Fibroblast of lung (primary cell): ENCODE measurements at regions not wholly inside any gene's neighbourhood (a gene's known extent, or its start where the extent isn't known, plus 50 kb on each side); places are given as distances from the start of the nearest gene placed in this dataset.

Experiments
- DNase-seq, 2 donors: peaks; one replicate each; pipeline versions ENCODE4 v3.0.0 to v3.0.0-alpha.2; 2010; ENCODE audit warnings: low read depth in 2 of 2
- H2AFZ ChIP-seq: 2 replicates; pipeline ENCODE4 v1.5.1; 2012; ENCODE audit warnings: low read length, control low read depth, inconsistent platforms
- H3K27ac ChIP-seq: 2 replicates; pipeline ENCODE4 v1.5.1; 2011; ENCODE audit warnings: low read length, control low read depth; ENCODE audit not compliant: insufficient read depth
- H3K27me3 ChIP-seq: 2 replicates; pipeline ENCODE4 v1.5.1; 2011; ENCODE audit warnings: mild to moderate bottlenecking, low read length; ENCODE audit not compliant: control insufficient read depth, insufficient read depth
- H3K36me3 ChIP-seq: 2 replicates; pipeline ENCODE4 v1.5.1; 2011; ENCODE audit warnings: low read length; ENCODE audit not compliant: control insufficient read depth, insufficient read depth
- H3K4me1 ChIP-seq: 2 replicates; pipeline ENCODE4 v1.5.1; 2011; ENCODE audit warnings: low read length; ENCODE audit not compliant: control insufficient read depth, insufficient read depth; ENCODE audit errors: extremely low read depth
- H3K4me2 ChIP-seq: 2 replicates; pipeline ENCODE4 v1.5.1; 2011; ENCODE audit warnings: low read length, control low read depth; ENCODE audit not compliant: insufficient read depth; ENCODE audit errors: extremely low read depth
- H3K4me3 ChIP-seq, 4 experiments: fragments of 200-600 bp in 1 of 4; sonication (generic) in 1 of 4; replicated peaks in 1 of 4; 2 replicates each; pipeline ENCODE4 v1.5.1; 2011 to 2016; ENCODE audit warnings: low read length in 4 of 4, low read depth in 3 of 4, mild to moderate bottlenecking in 3 of 4, control low read depth in 2 of 4, inconsistent platforms in 1 of 4, mixed read lengths in 1 of 4; ENCODE audit not compliant: insufficient read depth in 1 of 4; ENCODE audit errors: control extremely low read depth in 1 of 4
- H3K79me2 ChIP-seq: 2 replicates; pipeline ENCODE4 v1.5.1; 2012; ENCODE audit warnings: mild to moderate bottlenecking, low read length, inconsistent platforms; ENCODE audit not compliant: control insufficient read depth, insufficient read depth
- H3K9ac ChIP-seq: 2 replicates; pipeline ENCODE4 v1.5.1; 2011; ENCODE audit warnings: mild to moderate bottlenecking, low read length, control low read depth; ENCODE audit not compliant: insufficient read depth
- H3K9me3 ChIP-seq: 2 replicates; pipeline ENCODE4 v1.5.1; 2012; ENCODE audit warnings: low read depth, low read length; ENCODE audit not compliant: control insufficient read depth, insufficient read depth
- H4K20me1 ChIP-seq: 2 replicates; pipeline ENCODE4 v1.5.1; 2011; ENCODE audit warnings: low read length; ENCODE audit not compliant: control insufficient read depth, insufficient read depth; ENCODE audit errors: extremely low read depth
- EZH2 ChIP-seq: IDR thresholded peaks from 2 replicates; pipeline ENCODE4 v1.5.1; 2012; ENCODE audit warnings: low read length, control low read depth, mild to moderate bottlenecking; ENCODE audit errors: missing control alignments
- TF ChIP-seq, protein P1 (sequence below), 2 donors: IDR thresholded peaks in 1 of 2; conservative IDR thresholded peaks in 1 of 2; 1 replicate in 1 of 2; 2 replicates in 1 of 2; pipeline ENCODE4 v1.5.1; 2011 to 2012; ENCODE audit warnings: low read length in 2 of 2, control low read depth in 1 of 2, inconsistent platforms in 1 of 2, low read depth in 1 of 2, mild to moderate bottlenecking in 1 of 2

DNA sequence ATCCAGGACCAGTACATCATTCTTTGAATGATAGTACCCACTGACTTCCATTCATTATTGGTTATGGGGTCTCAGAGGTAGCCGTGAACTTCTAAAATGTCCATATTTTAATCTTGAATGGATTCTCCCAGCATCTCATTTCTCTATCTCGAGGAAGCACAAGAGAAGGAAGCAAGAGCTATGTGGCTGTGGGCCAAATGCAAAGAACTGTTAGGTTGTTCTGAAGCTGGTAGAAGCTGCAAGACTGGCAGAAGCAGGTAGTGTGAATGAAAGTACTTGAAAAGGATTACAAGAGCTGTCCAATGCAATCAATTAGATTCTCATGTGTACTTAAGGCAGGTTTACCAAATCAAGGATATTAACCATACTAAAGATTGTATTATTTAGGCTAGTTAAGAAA, 1131.8 kb downstream of the GRIK2 start:
- H3K4me1 ChIP-seq = no peaks in the 10 kb centered on the region
- H3K4me2 ChIP-seq = no peak overlapping the region
- no peak overlapping the region for H3K9ac ChIP-seq
- TF ChIP-seq, protein P1, sequence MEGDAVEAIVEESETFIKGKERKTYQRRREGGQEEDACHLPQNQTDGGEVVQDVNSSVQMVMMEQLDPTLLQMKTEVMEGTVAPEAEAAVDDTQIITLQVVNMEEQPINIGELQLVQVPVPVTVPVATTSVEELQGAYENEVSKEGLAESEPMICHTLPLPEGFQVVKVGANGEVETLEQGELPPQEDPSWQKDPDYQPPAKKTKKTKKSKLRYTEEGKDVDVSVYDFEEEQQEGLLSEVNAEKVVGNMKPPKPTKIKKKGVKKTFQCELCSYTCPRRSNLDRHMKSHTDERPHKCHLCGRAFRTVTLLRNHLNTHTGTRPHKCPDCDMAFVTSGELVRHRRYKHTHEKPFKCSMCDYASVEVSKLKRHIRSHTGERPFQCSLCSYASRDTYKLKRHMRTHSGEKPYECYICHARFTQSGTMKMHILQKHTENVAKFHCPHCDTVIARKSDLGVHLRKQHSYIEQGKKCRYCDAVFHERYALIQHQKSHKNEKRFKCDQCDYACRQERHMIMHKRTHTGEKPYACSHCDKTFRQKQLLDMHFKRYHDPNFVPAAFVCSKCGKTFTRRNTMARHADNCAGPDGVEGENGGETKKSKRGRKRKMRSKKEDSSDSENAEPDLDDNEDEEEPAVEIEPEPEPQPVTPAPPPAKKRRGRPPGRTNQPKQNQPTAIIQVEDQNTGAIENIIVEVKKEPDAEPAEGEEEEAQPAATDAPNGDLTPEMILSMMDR (conservative IDR thresholded peaks at IDR 0.05 in 1 of 2, IDR thresholded peaks at IDR 0.05 in 1 of 2; ENCODE audit: low read depth in 1 of 2, low read length in 2 of 2) = no peak
- no peak for TF ChIP-seq EZH2
- no peaks in the 10 kb centered on the region for H3K9me3 ChIP-seq
- no peak overlapping the region for H3K27ac ChIP-seq
- no peak overlapping the region for H3K4me3 ChIP-seq
- no peaks in the 10 kb centered on the region for H3K27me3 ChIP-seq
- no peaks in the 10 kb centered on the region for H3K79me2 ChIP-seq
- DNase-seq = no peak
- H2AFZ ChIP-seq = no peak overlapping the region
- no peaks in the 10 kb centered on the region for H3K36me3 ChIP-seq
- H4K20me1 ChIP-seq = no peaks in the 10 kb centered on the region

DNA sequence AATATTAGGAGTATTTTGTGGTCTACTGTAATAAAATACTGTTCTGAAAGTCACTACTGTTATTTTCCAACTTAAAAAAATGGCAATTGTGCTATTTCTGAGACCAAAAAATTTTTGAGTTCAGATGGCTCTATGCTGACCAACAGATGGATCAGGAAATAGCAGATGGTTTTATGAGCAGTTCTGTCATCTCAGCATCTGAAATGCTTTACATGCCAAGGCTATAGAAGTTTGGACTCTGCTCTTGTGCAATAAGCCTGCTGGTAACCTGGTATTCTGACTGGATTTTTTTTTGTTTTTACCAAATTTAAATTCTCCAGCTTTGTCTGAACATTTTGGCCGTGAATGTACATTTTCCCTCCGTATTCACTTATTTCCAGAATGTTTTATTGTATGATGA, 1127.5 kb downstream of the GRIK2 start:
- H3K79me2 ChIP-seq = no peaks in the 10 kb centered on the region
- H2AFZ ChIP-seq = no peak overlapping the region
- no peak for TF ChIP-seq EZH2
- TF ChIP-seq, protein P1 (conservative IDR thresholded peaks at IDR 0.05 in 1 of 2, IDR thresholded peaks at IDR 0.05 in 1 of 2; ENCODE audit: low read depth in 1 of 2, low read length in 2 of 2) = no peak
- H3K4me3 ChIP-seq = no peak overlapping the region
- no peaks in the 10 kb centered on the region for H3K4me1 ChIP-seq
- no peak overlapping the region for H3K9ac ChIP-seq
- no peaks in the 10 kb centered on the region for H4K20me1 ChIP-seq
- H3K27ac ChIP-seq = no peak overlapping the region
- no peaks in the 10 kb centered on the region for H3K36me3 ChIP-seq
- H3K9me3 ChIP-seq = no peaks in the 10 kb centered on the region
- H3K27me3 ChIP-seq = no peaks in the 10 kb centered on the region
- no peak overlapping the region for H3K4me2 ChIP-seq
- no peak for DNase-seq

DNA sequence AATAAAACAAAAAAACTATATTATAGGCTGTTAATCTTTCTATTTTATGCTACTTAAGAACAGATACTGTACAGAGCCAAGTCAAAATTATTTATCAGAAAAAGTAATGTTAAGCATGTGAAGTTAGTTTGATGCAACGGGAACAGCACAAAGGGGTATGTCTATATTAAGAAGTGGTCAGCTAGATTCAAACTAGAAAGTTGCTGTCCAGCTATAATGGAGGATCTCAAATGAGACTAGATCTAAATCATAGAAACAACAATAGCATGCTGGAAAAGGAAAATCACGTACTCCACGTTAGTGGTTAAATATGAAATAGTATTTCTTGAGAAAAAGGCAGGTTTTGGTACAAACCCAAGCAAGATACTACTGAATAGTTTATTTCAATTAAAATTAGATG, 1124.0 kb downstream of the GRIK2 start:
- H2AFZ ChIP-seq = no peak overlapping the region
- H3K4me2 ChIP-seq = no peak overlapping the region
- no peak overlapping the region for H3K4me3 ChIP-seq
- H3K4me1 ChIP-seq = no peaks in the 10 kb centered on the region
- no peaks in the 10 kb centered on the region for H3K36me3 ChIP-seq
- H3K27me3 ChIP-seq = no peaks in the 10 kb centered on the region
- no peaks in the 10 kb centered on the region for H3K9me3 ChIP-seq
- no peaks in the 10 kb centered on the region for H4K20me1 ChIP-seq
- no peak overlapping the region for H3K27ac ChIP-seq
- no peak for DNase-seq
- TF ChIP-seq, protein P1 (conservative IDR thresholded peaks at IDR 0.05 in 1 of 2, IDR thresholded peaks at IDR 0.05 in 1 of 2; ENCODE audit: low read depth in 1 of 2, low read length in 2 of 2) = no peak
- TF ChIP-seq EZH2 = no peak
- H3K9ac ChIP-seq = no peak overlapping the region
- no peaks in the 10 kb centered on the region for H3K79me2 ChIP-seq
